HepG2 (cell line): ENCODE measurements at regions not wholly inside any gene's neighbourhood (a gene's known extent, or its start where the extent isn't known, plus 50 kb on each side); places are given as distances from the start of the nearest gene placed in this dataset.

ENCODE experiments used
- ATAC-seq: fragments of 200-7000 bp; cut with Tn5 transposase; 3 replicates; pipeline ENCODE4 v1.9.1; 2020; ENCODE audit warnings: mild to moderate bottlenecking, moderate library complexity
- BruUV-seq: library from RNA; stranded (reverse); fragments of 400-500 nt; replicated peaks from 2 replicates; lab custom pipeline; 2021; lab: Mats Ljungman, UMichigan
- CTCF ChIA-PET: fragments of 300-600 bp; formaldehyde crosslinking; extraction: SDS; loops from one replicate; lab custom pipeline; 2021; ENCODE audit warnings: low total read pairs, inconsistent platforms, low intra/inter-chr PET ratio; lab: Yijun Ruan, JAX
- POLR2A ChIA-PET: fragments of 350-600 bp; sonication (Branson Sonifier 250); formaldehyde crosslinking; loops from one replicate; lab custom pipeline; 2020; ENCODE audit warnings: antibody characterized with exemption, inconsistent platforms; lab: Yijun Ruan, JAX
- DNase-seq: peaks from one replicate; pipeline ENCODE4 v3.0.0-alpha.2; 2015; ENCODE audit warnings: low spot score
- FAIRE-seq: peaks from 3 replicates; lab custom pipeline; 2011; peaks lifted over from hg19 to GRCh38; lab: Jason Lieb, UNC
- H2AFZ ChIP-seq: one replicate; pipeline ENCODE4 v1.6.1; 2011; ENCODE audit warnings: low read length, inconsistent platforms
- H3K27ac ChIP-seq: fragments of 300-600 bp; 3 replicates; pipeline ENCODE4 v1.8.0; 2011; ENCODE audit warnings: mixed run types, mild to moderate bottlenecking, mixed read lengths, low read length, inconsistent platforms; ENCODE audit not compliant: insufficient read depth; ENCODE audit errors: extremely low read length
- H3K27me3 ChIP-seq, 2 experiments: fragments of 200-600 bp in 1 of 2; 2 replicates in 1 of 2; 3 replicates in 1 of 2; pipeline versions ENCODE4 v1.6.0 to v1.8.0; 2011; ENCODE audit warnings: low read length in 2 of 2, mild to moderate bottlenecking in 2 of 2, moderate library complexity in 2 of 2, inconsistent platforms in 1 of 2; ENCODE audit not compliant: insufficient read depth in 2 of 2, control insufficient read depth in 1 of 2
- H3K36me3 ChIP-seq, 2 experiments: fragments of 200-600 bp in 1 of 2; replicated peaks in 1 of 2; 2 replicates in 1 of 2; 3 replicates in 1 of 2; pipeline versions ENCODE4 v1.5.1 to v1.8.0; 2011; ENCODE audit warnings: low read length in 2 of 2, inconsistent platforms in 1 of 2; ENCODE audit not compliant: insufficient read depth in 2 of 2, control insufficient read depth in 1 of 2
- H3K4me1 ChIP-seq: 2 replicates; pipeline ENCODE4 v1.5.1; 2012; ENCODE audit warnings: low read length, inconsistent platforms; ENCODE audit not compliant: insufficient read depth
- H3K4me2 ChIP-seq: 2 replicates; pipeline ENCODE4 v1.6.0; 2011; ENCODE audit warnings: low read depth, low read length, inconsistent platforms
- H3K4me3 ChIP-seq, 3 experiments: fragments of 200-600 bp in 1 of 3; sonication (generic), shearing (Covaris generic) in 1 of 3; replicated peaks in 1 of 3; 2 replicates each; pipeline ENCODE4 v1.5.1; 2011 to 2016; ENCODE audit warnings: low read length in 3 of 3, inconsistent platforms in 2 of 3, low read depth in 2 of 3, mild to moderate bottlenecking in 2 of 3, control low read depth in 1 of 3, mixed read lengths in 1 of 3; ENCODE audit not compliant: insufficient read depth in 1 of 3
- H3K79me2 ChIP-seq: one replicate; pipeline ENCODE4 v1.6.1; 2011; ENCODE audit warnings: low read length, inconsistent platforms; ENCODE audit not compliant: insufficient read depth
- H3K9ac ChIP-seq: 2 replicates; pipeline ENCODE4 v1.6.0; 2011; ENCODE audit warnings: mild to moderate bottlenecking, low read depth, low read length, inconsistent platforms; ENCODE audit not compliant: insufficient read depth
- H3K9me3 ChIP-seq: 2 replicates; pipeline ENCODE4 v1.5.1; 2012; ENCODE audit warnings: mild to moderate bottlenecking, low read length
- H4K20me1 ChIP-seq: 2 replicates; pipeline ENCODE4 v1.6.0; 2011; ENCODE audit warnings: inconsistent platforms, mild to moderate bottlenecking, low read length, moderate library complexity; ENCODE audit not compliant: insufficient read depth
- BHLHE40 ChIP-seq: IDR thresholded peaks from 2 replicates; pipeline ENCODE4 v1.6.1; 2011; ENCODE audit warnings: low read length, improper control_type of control experiment
- CREM ChIP-seq, 2 experiments: sonication (generic) in 1 of 2; formaldehyde crosslinking in 1 of 2; IDR thresholded peaks; 2 replicates each; pipeline versions ENCODE4 v1.4.0 to v1.6.1; 2016 to 2020; ENCODE audit warnings: antibody characterized with exemption in 1 of 2, mild to moderate bottlenecking in 1 of 2, missing genetic modification reagents in 1 of 2
- GTF2F1 ChIP-seq: fragments of 150-350 bp; IDR thresholded peaks from 2 replicates; pipeline ENCODE4 v1.6.1; 2014; ENCODE audit warnings: low read length
- HNF4A ChIP-seq: sonication (generic); formaldehyde crosslinking; IDR thresholded peaks from 2 replicates; pipeline ENCODE4 v1.4.0; 2020; ENCODE audit warnings: missing genetic modification reagents
- KLF12 ChIP-seq: sonication (generic); formaldehyde crosslinking; IDR thresholded peaks from 2 replicates; pipeline ENCODE4 v1.4.0; 2020; ENCODE audit warnings: missing genetic modification reagents, borderline replicate concordance
- NCOA2 ChIP-seq: sonication (generic); formaldehyde crosslinking; IDR thresholded peaks from 2 replicates; pipeline ENCODE4 v1.8.0; 2022; ENCODE audit warnings: inconsistent platforms
- NONO ChIP-seq, 2 experiments: fragments of 450-650 bp in 1 of 2; sonication (generic) in 1 of 2; formaldehyde crosslinking in 1 of 2; IDR thresholded peaks in 1 of 2; conservative IDR thresholded peaks in 1 of 2; 2 replicates each; pipeline versions ENCODE4 v1.6.1 to v1.8.0; 2017 to 2022; ENCODE audit warnings: mild to moderate bottlenecking in 1 of 2, missing genetic modification reagents in 1 of 2, moderate library complexity in 1 of 2
- POLR2AphosphoS2 ChIP-seq: IDR thresholded peaks from 2 replicates; pipeline ENCODE4 v1.6.1; 2011; ENCODE audit warnings: low read depth, low read length, improper control_type of control experiment
- TOPORS ChIP-seq: sonication (generic); formaldehyde crosslinking; IDR thresholded peaks from 2 replicates; pipeline ENCODE4 v1.8.0; 2023; ENCODE audit warnings: mild to moderate bottlenecking, missing genetic modification reagents
- ZBTB1 ChIP-seq: sonication (generic); formaldehyde crosslinking; IDR thresholded peaks from 2 replicates; pipeline ENCODE4 v1.4.0; 2020; ENCODE audit warnings: missing genetic modification reagents, borderline replicate concordance
- ZNF317 ChIP-seq: sonication (generic); formaldehyde crosslinking; IDR thresholded peaks from 2 replicates; pipeline ENCODE4 v1.5.0; 2020; ENCODE audit warnings: mild to moderate bottlenecking, missing genetic modification reagents
- ZNF572 ChIP-seq: sonication (generic); formaldehyde crosslinking; IDR thresholded peaks from 2 replicates; pipeline ENCODE4 v1.5.1; 2020; ENCODE audit warnings: mild to moderate bottlenecking, missing genetic modification reagents
- WGBS: methylation state at CpG from one replicate; pipeline ENCODE4 v1.1.6; 2017; ENCODE audit warnings: low lambda C conversion rate; 5-methylcytosine and 5-hydroxymethylcytosine counted together
- in situ Hi-C: cut with HindIII; loops from 2 replicates; pipeline ENCODE4 v1.10.0; 2017; ENCODE audit warnings: low pct_unique_long_range_greater_than_20kb; ENCODE audit not compliant: extremely low pct_ligation_motif_present
- intact Hi-C: fragments of 100-400 bp; cut with micrococcal nuclease; formaldehyde crosslinking; loops from one replicate; pipeline ENCODE4 v1.10.0; 2022; ENCODE audit not compliant: unreplicated experiment

DNA sequence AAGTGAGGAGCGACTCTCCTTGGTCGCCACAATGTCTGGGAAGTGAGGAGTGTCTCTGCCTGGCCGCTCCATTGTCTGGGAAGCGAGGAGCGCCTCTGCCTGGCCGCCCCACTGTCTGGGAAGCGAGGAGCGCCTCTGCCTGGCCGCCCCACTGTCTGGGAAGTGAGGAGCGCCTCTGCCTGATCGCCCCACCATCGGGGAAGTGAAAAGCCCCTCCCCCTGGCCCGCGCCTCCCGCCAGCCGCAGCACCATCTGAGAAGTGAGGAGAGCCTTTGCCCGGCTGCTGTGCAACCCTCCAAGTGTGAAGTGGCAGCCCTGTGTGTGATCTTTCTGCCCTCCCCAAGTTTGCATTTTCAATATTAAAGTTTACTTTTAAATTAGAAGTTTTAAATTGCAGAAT, 95.0 kb upstream of the PPP2R5A start (continued):
- no peak for TF ChIP-seq GTF2F1
- no peak for TF ChIP-seq ZNF572 (CRISPR knock-in tag)
- TF ChIP-seq ZBTB1: no peak
- no peak for TF ChIP-seq NONO (IDR thresholded peaks at IDR 0.05)
- TF ChIP-seq NONO (CRISPR knock-in tag; conservative IDR thresholded peaks at IDR 0.05): no peak
- no peak for TF ChIP-seq BHLHE40
- no peak for TF ChIP-seq NCOA2 (CRISPR knock-in tag)
- TF ChIP-seq KLF12 (CRISPR knock-in tag): no peak
- TF ChIP-seq CREM (IDR thresholded peaks at IDR 0.05): no peak
- no peak for TF ChIP-seq CREM (CRISPR knock-in tag; IDR thresholded peaks at IDR 0.05)

- ATAC-seq (peak; percentile 70), DNase-seq (no peak), FAIRE-seq (no peak)
- Histone ChIP-seq H3K4me2 (no peak overlapping the region), H2AFZ (no peak overlapping the region), H3K36me3 (no peaks in the 10 kb centered on the region), H3K4me3 (no peak overlapping the region), H3K9ac (no peak overlapping the region), H4K20me1 (no peaks in the 10 kb centered on the region), H3K27ac (no peak overlapping the region), H3K4me1 (peaks cover 9% of the 10 kb centered on the region), H3K9me3 (no peaks in the 10 kb centered on the region), H3K27me3 (no peaks in the 10 kb centered on the region), H3K79me2 (no peaks in the 10 kb centered on the region)
- TF ChIP-seq HNF4A (CRISPR knock-in tag) (peak; percentile 34), POLR2AphosphoS2 (no peak), ZNF317 (CRISPR knock-in tag) (peak; percentile 88), TOPORS (CRISPR knock-in tag) (no peak)
- WGBS: 0% methylated on average over 2 of the region's 2 CpGs
- POLR2A ChIA-PET: no interaction called here
- intact Hi-C loops (no loop called here), in situ Hi-C loops (no loop called here)
- no TSS peak for BruUV-seq
- CTCF ChIA-PET: no interaction called here
Measured at GRCh38 chr1:212192261-212192998, 92.8 kb upstream of the PPP2R5A start.
